HG02884 (cell line): ENCODE measurements at regions not wholly inside any gene's neighbourhood (a gene's known extent, or its start where the extent isn't known, plus 50 kb on each side); places are given as distances from the start of the nearest gene placed in this dataset.

ENCODE experiments used
- ATAC-seq: cut with Tn5 transposase; IDR thresholded peaks from one replicate; pipeline ENCODE4 v1.9.1; 2021; ENCODE audit warnings: mild to moderate bottlenecking, moderate library complexity; ENCODE audit not compliant: unreplicated experiment

DNA sequence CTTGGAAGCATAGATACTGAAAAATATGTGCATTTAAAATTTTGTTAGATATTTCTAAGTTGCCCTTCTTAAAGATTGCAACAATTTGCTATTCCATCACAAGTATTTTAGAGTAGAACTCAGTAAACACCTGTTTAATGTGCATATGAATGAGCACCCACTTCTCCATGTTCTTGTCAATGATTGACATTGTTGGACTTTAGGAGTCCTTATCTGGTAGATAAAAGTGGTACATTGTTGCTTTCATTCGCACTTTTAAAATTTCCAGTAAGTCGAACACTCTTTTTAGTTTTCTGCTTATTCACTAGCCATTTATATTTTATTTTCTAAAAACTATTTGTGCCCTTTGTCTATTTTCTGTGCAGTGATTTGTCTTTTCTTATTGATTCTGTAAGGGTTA lies 478.3 kb downstream of the SOX2 start:
- ATAC-seq: no peak

DNA sequence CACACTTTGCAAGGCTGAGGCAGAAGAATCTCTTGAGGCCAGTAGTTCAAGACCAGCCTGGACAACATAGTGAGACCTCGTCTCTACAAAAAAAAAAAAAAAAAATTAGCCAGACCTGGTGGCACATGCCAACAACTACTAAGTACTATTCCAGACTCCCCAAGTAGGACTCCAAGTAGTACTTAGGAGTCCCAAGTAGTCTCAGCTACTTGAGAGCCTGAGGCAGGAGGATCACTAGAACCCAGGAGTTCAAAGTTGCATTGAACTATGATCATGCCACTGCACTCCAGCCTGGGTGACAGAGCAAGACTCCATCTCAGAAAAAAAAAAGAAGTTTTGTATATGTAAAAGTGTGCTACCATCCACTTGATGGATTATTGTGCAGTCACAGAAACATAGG lies 486.6 kb downstream of the SOX2 start:
- no peak for ATAC-seq

DNA sequence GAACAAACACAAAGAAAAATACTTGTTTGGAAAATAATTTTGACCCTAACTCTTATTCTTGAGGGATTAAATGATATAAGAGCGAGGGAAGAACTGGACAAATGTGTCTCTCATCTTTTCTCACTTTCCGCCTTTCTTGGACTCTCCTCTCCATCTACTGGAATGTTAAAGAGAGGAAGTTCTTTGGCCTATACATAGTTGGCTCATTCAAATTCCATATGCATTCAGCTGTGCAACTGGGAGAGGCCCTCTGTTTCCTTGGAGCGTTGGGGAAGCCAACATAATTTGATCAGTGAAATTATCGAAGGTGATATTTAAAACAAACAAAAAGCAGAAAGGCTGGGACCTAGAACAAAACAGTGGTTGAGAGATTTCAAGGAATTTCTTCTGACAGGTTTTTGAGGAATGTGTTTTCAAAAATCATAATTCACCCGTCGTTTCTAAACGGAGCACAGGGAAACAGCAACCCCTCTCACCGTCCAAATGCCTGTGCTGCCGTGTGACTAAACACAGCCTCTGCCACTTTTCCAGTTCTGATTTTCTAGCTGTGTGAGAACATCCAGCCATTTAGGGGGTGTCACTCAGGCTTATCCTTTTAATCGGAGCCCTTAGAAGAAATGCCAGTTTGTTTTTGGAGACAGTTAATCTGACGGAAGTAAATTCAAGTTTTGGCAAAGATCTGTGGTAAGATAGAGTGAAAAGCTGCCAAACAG lies 489.9 kb downstream of the SOX2 start:
- no peak for ATAC-seq

GRCh38 chr3:182212479-182213076 lies 500.9 kb downstream of the SOX2 start:
- no peak for ATAC-seq

DNA sequence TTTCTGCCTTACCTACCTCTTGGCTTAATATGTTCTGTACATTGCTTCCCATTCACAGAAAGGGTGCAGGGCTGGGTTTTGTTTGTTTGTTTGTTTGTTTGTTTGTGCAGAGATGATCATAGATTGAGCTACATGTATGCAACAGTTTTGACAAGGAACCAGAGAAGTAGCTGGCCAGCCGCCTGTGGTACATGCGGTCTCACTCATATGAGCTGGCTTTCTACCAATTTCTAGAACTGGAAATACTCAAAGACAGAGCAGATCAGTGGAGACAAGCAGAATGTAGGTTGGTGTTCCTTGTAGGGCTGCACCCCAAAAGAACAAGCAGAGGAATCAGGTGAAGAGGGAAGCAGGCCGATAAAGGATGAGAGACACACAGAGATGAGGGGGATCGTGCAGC lies 502.7 kb downstream of the SOX2 start:
- no peak for ATAC-seq

- ATAC-seq: no peak
Measured at GRCh38 chr3:182215881-182216280, 504.2 kb downstream of the SOX2 start.

- no peak for ATAC-seq
Measured at GRCh38 chr3:182216311-182216970, 504.7 kb downstream of the SOX2 start.

GRCh38 chr3:182220013-182220412 lies 508.3 kb downstream of the SOX2 start:
- ATAC-seq: no peak

GRCh38 chr3:182220471-182220870 lies 508.7 kb downstream of the SOX2 start:
- ATAC-seq: no peak

DNA sequence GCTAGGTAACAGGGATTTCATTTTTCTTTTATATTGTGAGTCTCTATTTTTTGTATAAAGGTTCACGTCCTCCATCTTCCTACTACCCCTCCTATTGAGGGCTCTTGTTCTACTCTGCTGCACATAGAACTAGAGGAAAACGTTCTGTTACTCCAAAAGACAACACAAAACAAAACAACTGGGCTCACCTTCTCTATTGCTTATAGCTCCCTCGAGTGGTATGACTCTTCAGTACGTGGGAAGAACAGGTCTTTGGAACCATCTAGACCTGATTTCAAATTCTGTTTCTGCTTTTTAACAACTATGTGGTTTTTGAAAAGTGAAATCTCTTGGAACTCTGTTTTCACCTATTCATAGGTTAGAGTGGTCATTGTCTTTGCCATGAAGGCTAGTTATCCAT lies 515.3 kb downstream of the SOX2 start:
- no peak for ATAC-seq

DNA sequence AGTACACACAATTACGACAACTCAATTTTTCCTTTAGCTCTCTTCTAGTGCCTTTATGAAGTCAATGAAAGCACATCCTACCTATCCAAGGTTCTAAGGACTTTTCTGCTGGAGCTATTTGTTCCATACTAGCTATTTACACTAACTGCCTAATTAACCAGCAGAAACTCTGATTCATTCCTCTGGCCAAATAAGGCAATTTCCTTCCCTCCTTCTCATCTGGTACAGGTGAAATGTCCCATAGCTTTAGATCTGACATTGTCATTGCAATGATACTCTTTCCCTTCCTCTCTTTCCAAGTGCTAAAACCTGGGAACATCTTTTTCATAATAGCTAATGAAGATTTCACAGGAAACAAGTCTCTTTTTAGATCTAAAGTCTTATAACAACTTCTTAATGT lies 521.7 kb downstream of the SOX2 start:
- no peak for ATAC-seq

DNA sequence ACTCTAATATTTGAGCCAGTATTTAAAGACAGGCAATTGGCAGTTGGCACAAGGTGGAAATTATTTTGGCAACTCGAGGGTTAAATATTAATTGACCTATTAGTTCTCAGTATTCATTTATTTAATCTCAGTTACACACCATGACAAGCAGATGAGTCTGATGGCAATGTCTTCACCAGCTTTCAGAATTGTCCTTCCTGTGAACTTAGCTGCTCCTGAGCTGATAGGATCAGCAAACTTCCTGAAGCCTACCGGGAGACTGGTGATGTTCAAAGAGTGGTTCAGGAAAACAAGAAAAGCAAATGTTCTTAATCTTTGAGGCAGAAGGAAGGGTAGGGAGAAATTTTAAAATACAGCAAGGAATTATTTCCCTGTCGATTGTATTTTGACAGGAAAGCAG lies 522.2 kb downstream of the SOX2 start:
- ATAC-seq: no peak

- ATAC-seq: no peak
Measured at GRCh38 chr3:182234881-182235280, 523.2 kb downstream of the SOX2 start.

DNA sequence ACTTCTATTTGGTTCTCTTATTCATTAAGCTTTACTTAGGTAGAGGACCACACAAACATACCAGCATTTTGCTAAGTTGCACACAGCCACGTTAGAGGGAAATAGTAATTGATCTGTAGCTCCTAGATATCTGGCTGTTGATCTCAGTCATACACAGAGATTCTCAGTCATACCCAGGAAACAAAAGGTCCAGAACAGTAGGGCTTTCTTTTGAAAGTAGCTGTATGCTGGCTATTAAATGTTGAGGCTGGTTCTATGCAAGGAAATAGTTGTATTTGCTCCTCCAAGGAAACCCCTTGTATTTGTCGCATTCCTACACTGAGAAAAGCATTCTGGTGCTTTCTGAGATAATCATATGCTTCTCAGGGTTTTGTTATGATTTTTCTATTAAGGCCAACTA lies 523.8 kb downstream of the SOX2 start:
- no peak for ATAC-seq

GRCh38 chr3:182238126-182238525 lies 526.4 kb downstream of the SOX2 start:
- no peak for ATAC-seq

GRCh38 chr3:182239316-182239715 lies 527.6 kb downstream of the SOX2 start:
- ATAC-seq: no peak

DNA sequence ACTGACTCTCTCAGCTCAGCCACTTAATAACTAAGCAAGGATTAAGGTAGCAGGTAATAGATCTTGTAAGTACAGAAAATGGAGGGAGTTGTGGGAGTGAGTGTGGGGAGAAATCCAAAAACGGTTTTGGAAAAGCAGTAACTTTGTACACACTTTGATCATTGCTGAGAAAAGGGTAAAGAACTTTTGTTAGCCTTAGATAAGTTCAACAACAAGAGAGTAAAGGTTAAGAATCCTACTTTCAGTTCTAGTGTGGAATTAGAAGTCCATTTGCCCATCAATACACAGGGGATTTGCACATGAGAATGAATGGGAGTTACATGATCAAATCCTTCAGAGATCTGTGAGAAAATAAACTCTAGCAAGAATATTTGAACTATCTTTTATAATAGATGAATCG lies 528.7 kb downstream of the SOX2 start:
- ATAC-seq: no peak

DNA sequence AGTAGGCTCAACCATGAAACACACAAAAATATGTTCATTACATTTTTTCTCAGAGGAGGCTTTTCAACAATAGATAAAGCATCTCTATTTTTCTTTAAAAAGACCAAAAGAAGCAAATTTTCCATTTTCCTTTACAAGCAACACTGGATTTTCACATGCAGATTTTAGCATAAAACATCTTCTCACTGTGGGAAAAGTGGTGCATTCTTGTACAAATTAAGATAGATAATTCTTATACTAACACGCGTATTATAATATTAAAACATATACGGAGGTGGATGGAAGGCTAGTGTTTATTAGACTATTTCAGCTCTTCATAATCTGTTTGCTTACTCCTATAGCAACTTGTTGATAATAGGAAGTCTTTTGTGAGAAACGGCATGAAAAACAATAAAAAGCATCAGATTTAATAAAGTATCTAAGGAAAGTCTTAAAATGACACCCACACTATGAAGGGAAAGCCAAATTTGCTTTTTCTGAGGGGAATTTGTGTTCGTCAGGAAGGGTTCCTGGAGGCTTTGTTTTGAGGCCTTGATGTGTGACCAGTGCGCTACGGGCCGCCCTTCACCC lies 529.6 kb downstream of the SOX2 start:
- ATAC-seq: no peak

DNA sequence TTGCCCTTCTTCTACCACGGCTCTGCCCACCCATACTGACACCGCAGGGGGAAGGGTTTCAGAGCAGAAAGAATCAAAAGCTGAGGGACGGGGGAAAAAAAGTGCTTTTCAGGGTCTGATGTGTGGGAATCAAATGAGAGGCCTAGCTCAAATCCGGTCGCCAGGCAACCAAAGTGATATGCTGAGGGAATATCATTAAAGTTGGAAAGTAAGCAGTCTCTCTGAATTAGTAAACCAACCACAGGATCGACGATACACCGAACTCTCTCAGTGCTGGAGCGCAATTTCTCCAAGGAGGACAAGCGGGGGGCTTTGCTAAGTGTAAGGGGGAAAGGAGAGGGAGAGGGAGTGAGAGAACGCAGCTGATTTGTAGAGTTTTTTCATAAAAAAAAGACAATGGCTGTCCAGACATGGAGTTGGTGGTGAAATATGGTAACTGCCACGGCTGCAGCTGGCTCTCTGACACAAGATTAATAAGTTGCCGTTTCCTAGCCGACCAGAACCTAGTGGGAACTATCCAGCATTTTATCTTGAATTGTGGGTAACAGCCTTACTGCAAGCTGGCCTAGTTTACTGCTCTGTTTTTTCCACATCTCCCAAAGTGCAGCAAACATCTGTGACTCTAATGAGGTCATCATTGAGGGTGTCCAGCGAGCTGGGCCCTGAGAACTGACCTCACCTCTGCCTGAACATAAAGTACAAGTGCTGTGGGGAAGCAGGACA lies 530.2 kb downstream of the SOX2 start:
- no peak for ATAC-seq

DNA sequence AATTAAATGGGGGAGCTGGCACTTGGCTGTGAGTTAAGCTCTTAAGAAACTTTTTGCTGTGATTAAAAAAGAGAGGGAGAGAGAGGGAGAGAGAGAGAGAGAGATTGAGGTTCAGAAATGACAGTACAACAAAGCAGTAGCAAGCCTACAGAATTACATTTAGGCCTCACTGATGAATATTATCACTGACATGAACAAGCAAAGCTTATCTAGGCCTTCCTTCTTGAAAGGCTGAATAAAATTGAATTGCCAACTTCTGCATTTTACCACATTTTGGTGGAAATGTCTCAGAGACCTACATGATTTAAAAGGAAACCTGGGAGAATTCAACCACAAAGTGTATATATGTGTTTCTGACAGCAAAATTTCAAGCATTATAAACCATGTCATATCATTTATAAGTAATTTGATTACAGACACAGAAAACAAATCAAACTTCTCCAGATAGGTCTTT lies 530.8 kb downstream of the SOX2 start:
- no peak for ATAC-seq

GRCh38 chr3:182243625-182244024 lies 531.9 kb downstream of the SOX2 start:
- ATAC-seq: no peak
